IMR-90 (cell line): ENCODE measurements at regions not wholly inside any gene's neighbourhood (a gene's known extent, or its start where the extent isn't known, plus 50 kb on each side); places are given as distances from the start of the nearest gene placed in this dataset.

Experiments
- ATAC-seq: fragments of 200-7000 bp; cut with Tn5 transposase; 2 replicates; pipeline ENCODE4 v1.9.1; 2020; ENCODE audit warnings: low read depth, mild to moderate bottlenecking, moderate library complexity
- BruUV-seq: library from RNA; stranded (reverse); fragments of 400-500 nt; replicated peaks from 2 replicates; lab custom pipeline; 2021; lab: Mats Ljungman, UMichigan
- CTCF ChIA-PET: fragments of 300-600 bp; formaldehyde crosslinking; extraction: SDS; loops from one replicate; lab custom pipeline; 2021; ENCODE audit warnings: antibody characterized with exemption; lab: Yijun Ruan, JAX
- POLR2A ChIA-PET: fragments of 300-600 bp; sonication (Branson Sonifier 250); formaldehyde crosslinking; loops from one replicate; lab custom pipeline; 2022; ENCODE audit warnings: antibody characterized with exemption; ENCODE audit not compliant: unreplicated experiment; lab: Charles Lee
- DNase-seq: peaks from one replicate; pipeline ENCODE4 v3.0.0; 2013
- H2AFZ ChIP-seq: replicated peaks from 2 replicates; pipeline ENCODE3; 2013; ENCODE audit warnings: low read length, mild to moderate bottlenecking; ENCODE audit not compliant: poor library complexity
- H2AK5ac ChIP-seq: 2 replicates; pipeline ENCODE4 v1.6.1; 2013; ENCODE audit warnings: low read depth, low read length, inconsistent platforms
- H2AK9ac ChIP-seq: replicated peaks from 2 replicates; pipeline ENCODE3; 2013; ENCODE audit warnings: mild to moderate bottlenecking, low read depth, low read length, moderate library complexity; ENCODE audit not compliant: poor library complexity
- H2BK120ac ChIP-seq: 2 replicates; pipeline ENCODE4 v1.6.1; 2013; ENCODE audit warnings: low read depth, low read length, inconsistent platforms
- H2BK15ac ChIP-seq: 3 replicates; pipeline ENCODE4 v1.6.1; 2013; ENCODE audit warnings: low read depth, low read length, inconsistent platforms
- H2BK20ac ChIP-seq: 2 replicates; pipeline ENCODE4 v1.6.1; 2013; ENCODE audit warnings: low read depth, mild to moderate bottlenecking, inconsistent platforms, low read length, moderate library complexity
- H2BK5ac ChIP-seq: 2 replicates; pipeline ENCODE4 v1.6.1; 2013; ENCODE audit warnings: mild to moderate bottlenecking, low read depth, low read length, inconsistent platforms; ENCODE audit not compliant: poor library complexity, severe bottlenecking
- H3K14ac ChIP-seq: replicated peaks from 2 replicates; pipeline ENCODE4 v1.6.1; 2013; ENCODE audit warnings: low read depth, low read length, inconsistent platforms
- H3K18ac ChIP-seq: 2 replicates; pipeline ENCODE4 v1.6.1; 2013; ENCODE audit warnings: low read depth, low read length, control low read depth
- H3K23ac ChIP-seq: 2 replicates; pipeline ENCODE4 v1.6.1; 2013; ENCODE audit warnings: low read depth, low read length, inconsistent platforms
- H3K27ac ChIP-seq: 2 replicates; pipeline ENCODE4 v1.5.1; 2013; ENCODE audit warnings: mild to moderate bottlenecking, control low read depth, low read length; ENCODE audit not compliant: insufficient read depth
- H3K27me3 ChIP-seq: 2 replicates; pipeline ENCODE4 v1.6.1; 2013; ENCODE audit warnings: low read length; ENCODE audit not compliant: control insufficient read depth, insufficient read depth
- H3K36me3 ChIP-seq: 2 replicates; pipeline ENCODE4 v1.6.1; 2013; ENCODE audit warnings: low read length, mixed read lengths; ENCODE audit not compliant: control insufficient read depth, insufficient read depth
- H3K4ac ChIP-seq: 2 replicates; pipeline ENCODE4 v1.6.1; 2013; ENCODE audit warnings: low read depth, low read length, inconsistent platforms
- H3K4me1 ChIP-seq: 2 replicates; pipeline ENCODE4 v1.6.1; 2013; ENCODE audit warnings: low read length, mixed read lengths; ENCODE audit not compliant: control insufficient read depth, insufficient read depth
- H3K4me2 ChIP-seq: 2 replicates; pipeline ENCODE4 v1.6.1; 2013; ENCODE audit warnings: low read depth, mild to moderate bottlenecking, control low read depth, low read length, moderate library complexity
- H3K4me3 ChIP-seq: 2 replicates; pipeline ENCODE4 v1.5.1; 2013; ENCODE audit warnings: low read depth, mild to moderate bottlenecking, control low read depth, low read length, moderate library complexity; ENCODE audit not compliant: insufficient read depth
- H3K56ac ChIP-seq: 2 replicates; pipeline ENCODE4 v1.6.1; 2013; ENCODE audit warnings: low read length, inconsistent platforms; ENCODE audit not compliant: insufficient read depth; ENCODE audit errors: extremely low read depth
- H3K79me1 ChIP-seq, 2 experiments: 2 replicates each; pipeline ENCODE4 v1.6.1; 2013; ENCODE audit warnings: low read length in 2 of 2, inconsistent platforms in 1 of 2, low read depth in 1 of 2
- H3K9ac ChIP-seq: 2 replicates; pipeline ENCODE4 v1.6.1; 2013; ENCODE audit warnings: low read depth, low read length, control low read depth
- H3K9me1 ChIP-seq: 2 replicates; pipeline ENCODE4 v1.6.1; 2013; ENCODE audit warnings: low read length, inconsistent platforms; ENCODE audit not compliant: insufficient read depth
- H3K9me3 ChIP-seq: 2 replicates; pipeline ENCODE4 v1.6.1; 2013; ENCODE audit warnings: low read length; ENCODE audit not compliant: control insufficient read depth, insufficient read depth
- H4K20me1 ChIP-seq: 2 replicates; pipeline ENCODE4 v1.6.1; 2013; ENCODE audit warnings: low read length, inconsistent platforms; ENCODE audit not compliant: insufficient read depth
- H4K5ac ChIP-seq: 2 replicates; pipeline ENCODE4 v1.6.1; 2013; ENCODE audit warnings: mild to moderate bottlenecking, low read depth, low read length, control low read depth
- H4K8ac ChIP-seq, 2 experiments: 2 replicates each; pipeline ENCODE4 v1.6.1; 2013; ENCODE audit warnings: low read depth in 2 of 2, low read length in 2 of 2, control low read depth in 1 of 2, inconsistent platforms in 1 of 2
- H4K91ac ChIP-seq: 2 replicates; pipeline ENCODE4 v1.6.1; 2013; ENCODE audit warnings: low read depth, low read length, inconsistent platforms; ENCODE audit not compliant: insufficient read depth
- BHLHE40 ChIP-seq: fragments of 150-350 bp; IDR thresholded peaks from 2 replicates; pipeline ENCODE4 v1.6.1; 2016; ENCODE audit warnings: mild to moderate bottlenecking, low read depth, low read length
- CHD1 ChIP-seq: IDR thresholded peaks from 2 replicates; pipeline ENCODE4 v1.6.1; 2012; ENCODE audit warnings: low read depth, low read length, improper control_type of control experiment
- CTCF ChIP-seq: conservative IDR thresholded peaks from 2 replicates; pipeline ENCODE4 v1.5.1; 2012; ENCODE audit warnings: mild to moderate bottlenecking, low read depth, low read length, improper control_type of control experiment
- MAFK ChIP-seq: IDR thresholded peaks from 2 replicates; pipeline ENCODE4 v1.6.1; 2012; ENCODE audit warnings: low read depth, low read length, improper control_type of control experiment
- MAZ ChIP-seq: IDR thresholded peaks from 2 replicates; pipeline ENCODE4 v1.6.1; 2012; ENCODE audit warnings: low read depth, mild to moderate bottlenecking, low read length, improper control_type of control experiment, moderate library complexity, borderline replicate concordance
- NFE2L2 ChIP-seq: fragments of 150-350 bp; IDR thresholded peaks from 2 replicates; pipeline ENCODE4 v1.6.1; 2016; ENCODE audit warnings: low read depth, mild to moderate bottlenecking, low read length
- POLR2A ChIP-seq: IDR thresholded peaks from 2 replicates; pipeline ENCODE4 v1.6.1; 2012; ENCODE audit warnings: mild to moderate bottlenecking, low read depth, low read length
- RCOR1 ChIP-seq: IDR thresholded peaks from 2 replicates; pipeline ENCODE4 v1.6.1; 2012; ENCODE audit warnings: mild to moderate bottlenecking, low read length, improper control_type of control experiment; ENCODE audit not compliant: insufficient replicate concordance
- RFX5 ChIP-seq: IDR thresholded peaks from 2 replicates; pipeline ENCODE4 v1.8.0; 2012; ENCODE audit warnings: low read depth, mild to moderate bottlenecking, low read length, moderate library complexity
- WGBS, 2 experiments: methylation state at CpG; one replicate each; pipeline versions ENCODE4 v1.1.5 to v1.1.7; 2013; ENCODE audit warnings: missing lambda C conversion rate in 2 of 2; ENCODE audit not compliant: insufficient read length in 1 of 2; ENCODE audit errors: extremely low coverage in 2 of 2; 5-methylcytosine and 5-hydroxymethylcytosine counted together
- dilution Hi-C: fragments of 300-500 bp; cut with HindIII; formaldehyde crosslinking; loops from one replicate; pipeline ENCODE4 v1.14.3; 2018; ENCODE audit warnings: low sequenced_read_pairs; ENCODE audit not compliant: unreplicated experiment
- in situ Hi-C: fragments of 300-500 bp; cut with MboI; formaldehyde crosslinking; loops from 3 replicates; pipeline ENCODE4 v1.14.3; 2019; ENCODE audit warnings: low sequenced_read_pairs, inconsistent platforms, mixed read lengths
- intact Hi-C: fragments of 100-400 bp; cut with micrococcal nuclease; formaldehyde crosslinking; loops from 2 replicates; pipeline ENCODE4 v1.10.0; 2022

- H2BK120ac ChIP-seq: no peak overlapping the region
- ATAC-seq (no peak), DNase-seq (no peak)
- H3K56ac ChIP-seq: no peak overlapping the region
- intact Hi-C loops (no loop called here), in situ Hi-C loops (no loop called here), dilution Hi-C loops (no loop called here)
- H3K79me1 ChIP-seq: no peaks in the 10 kb centered on the region
- H3K27me3 ChIP-seq: no peaks in the 10 kb centered on the region
- H4K8ac ChIP-seq: no peak overlapping the region
- CTCF ChIA-PET: no interaction called here
- TF ChIP-seq RFX5 (no peak), BHLHE40 (no peak), CTCF (no peak), NFE2L2 (no peak), POLR2A (no peak), MAZ (no peak), MAFK (no peak), CHD1 (no peak), RCOR1 (no peak)
- H2AK5ac ChIP-seq: no peak overlapping the region
- no peak overlapping the region for H3K9ac ChIP-seq
- POLR2A ChIA-PET: no interaction called here
- H3K9me1 ChIP-seq: no peaks in the 10 kb centered on the region
- H3K4ac ChIP-seq: no peak overlapping the region
- no peak overlapping the region for H2BK20ac ChIP-seq
- H3K4me1 ChIP-seq: no peaks in the 10 kb centered on the region
- no peak overlapping the region for H4K91ac ChIP-seq
- H3K36me3 ChIP-seq: no peaks in the 10 kb centered on the region
- no peaks in the 10 kb centered on the region for H4K20me1 ChIP-seq
- H2AK9ac ChIP-seq: no peak overlapping the region
- H3K4me3 ChIP-seq: no peak overlapping the region
- BruUV-seq: no TSS peak
- H2BK15ac ChIP-seq: no peak overlapping the region
- no peak overlapping the region for H3K23ac ChIP-seq
- no peaks in the 10 kb centered on the region for H3K9me3 ChIP-seq
- no peak overlapping the region for H3K18ac ChIP-seq
- no peak overlapping the region for H2BK5ac ChIP-seq
- WGBS, 2 experiments: 70% methylated on average over 5 of the region's 5 CpGs; no CpG with 5 or more reads in 1 of the 2 experiments
- no peak overlapping the region for H3K27ac ChIP-seq
- H2AFZ ChIP-seq: no peak overlapping the region
- no peak overlapping the region for H4K5ac ChIP-seq
- no peak overlapping the region for H3K4me2 ChIP-seq
- no peak overlapping the region for H3K14ac ChIP-seq
Measured at GRCh38 chr16:63982110-63982509, 1139.8 kb downstream of the CDH11 start.
